ENCODE measurements at regions not wholly inside any gene's neighbourhood (a gene's known extent, or its start where the extent isn't known, plus 50 kb on each side); places are given as distances from the start of the nearest gene placed in this dataset.

- TF ChIP-seq PBX3 (IDR thresholded peaks at IDR 0.05; ENCODE audit: insufficient replicate concordance, low read depth, low read length) (no peak), ETV6 (conservative IDR thresholded peaks at IDR 0.05 in 1 of 2, IDR thresholded peaks at IDR 0.05 in 1 of 2; ENCODE audit: borderline replicate concordance in 1 of 2, low read depth in 1 of 2) (no peak), BMI1 (IDR thresholded peaks at IDR 0.05; ENCODE audit: borderline replicate concordance) (no peak), KDM1A (IDR thresholded peaks at IDR 0.05; ENCODE audit: borderline replicate concordance) (no peak), RB1 (IDR thresholded peaks at IDR 0.05; ENCODE audit: borderline replicate concordance) (no peak), ZNF592 (IDR thresholded peaks at IDR 0.05) (no peak), MEF2A (IDR thresholded peaks at IDR 0.05; ENCODE audit: insufficient read depth, low read depth, low read length) (no peak), FOXK2 (IDR thresholded peaks at IDR 0.05) (no peak), NFYA (IDR thresholded peaks at IDR 0.05; ENCODE audit: borderline replicate concordance, low read depth, low read length) (no peak), LARP7 (IDR thresholded peaks at IDR 0.05) (no peak), KLF5 (IDR thresholded peaks at IDR 0.05; ENCODE audit: partially characterized antibody) (no peak)
Observed at GRCh38 chr4:127347936-127348335, 284.8 kb upstream of the INTU start (continued).
